Caco-2 (cell line): ENCODE measurements at regions not wholly inside any gene's neighbourhood (a gene's known extent, or its start where the extent isn't known, plus 50 kb on each side); places are given as distances from the start of the nearest gene placed in this dataset.

Experiments used
- BruUV-seq: library from RNA; stranded (reverse); fragments of 400-500 nt; replicated peaks from 2 replicates; lab custom pipeline; 2021; lab: Mats Ljungman, UMichigan
- CTCF ChIA-PET: fragments of 300-600 bp; sonication (Branson Sonifier 250); formaldehyde crosslinking; loops from one replicate; lab custom pipeline; 2022; ENCODE audit warnings: antibody characterized with exemption; lab: Charles Lee
- POLR2A ChIA-PET: fragments of 300-600 bp; sonication (Branson Sonifier 250); formaldehyde crosslinking; loops from one replicate; lab custom pipeline; 2022; ENCODE audit warnings: antibody characterized with exemption; lab: Charles Lee
- DNase-seq, 2 experiments: peaks; one replicate each; pipeline versions ENCODE4 v3.0.0 to v3.0.0-alpha.2; 2020 to 2022
- H3K27me3 ChIP-seq: replicated peaks from 2 replicates; pipeline ENCODE4 v1.6.0; 2011; ENCODE audit warnings: low read length; ENCODE audit not compliant: control insufficient read depth, insufficient read depth
- H3K36me3 ChIP-seq: 2 replicates; pipeline ENCODE4 v1.5.1; 2011; ENCODE audit warnings: low read length; ENCODE audit not compliant: control insufficient read depth, insufficient read depth
- H3K4me1 ChIP-seq: fragments of 250-450 bp; sonication (Bioruptor Pico); 2 replicates; pipeline ENCODE4 v1.5.1; 2020; ENCODE audit warnings: mild to moderate bottlenecking
- H3K4me3 ChIP-seq: 2 replicates; pipeline ENCODE4 v1.5.1; 2011; ENCODE audit warnings: low read depth, mild to moderate bottlenecking, control low read depth, low read length
- H3K9me3 ChIP-seq: fragments of 250-450 bp; sonication (Bioruptor Pico); 2 replicates; pipeline ENCODE4 v1.5.1; 2020; ENCODE audit warnings: mild to moderate bottlenecking, moderate library complexity
- H3K27ac Mint-ChIP-seq: one replicate; pipeline ENCODE4 v1.8.0; 2022; ENCODE audit warnings: mixed read lengths; ENCODE audit not compliant: unreplicated experiment
- H3K27me3 Mint-ChIP-seq: one replicate; pipeline ENCODE4 v1.8.0; 2022; ENCODE audit warnings: mixed read lengths; ENCODE audit not compliant: insufficient read depth, unreplicated experiment
- H3K36me3 Mint-ChIP-seq: one replicate; pipeline ENCODE4 v1.8.0; 2022; ENCODE audit warnings: mild to moderate bottlenecking, mixed read lengths; ENCODE audit not compliant: insufficient read depth, unreplicated experiment
- H3K4me1 Mint-ChIP-seq: one replicate; pipeline ENCODE4 v1.8.0; 2022; ENCODE audit warnings: low read depth, mixed read lengths; ENCODE audit not compliant: unreplicated experiment
- H3K4me3 Mint-ChIP-seq: one replicate; pipeline ENCODE4 v1.8.0; 2022; ENCODE audit warnings: mild to moderate bottlenecking, moderate library complexity, mixed read lengths; ENCODE audit not compliant: unreplicated experiment
- H3K9me3 Mint-ChIP-seq: one replicate; pipeline ENCODE4 v1.8.0; 2022; ENCODE audit warnings: mixed read lengths; ENCODE audit not compliant: unreplicated experiment
- CTCF ChIP-seq, 2 experiments: fragments of 200-600 bp in 1 of 2; IDR thresholded peaks; 1 replicate in 1 of 2; 2 replicates in 1 of 2; pipeline versions ENCODE4 v1.5.1 to v1.8.0; 2011 to 2022; ENCODE audit warnings: antibody characterized with exemption in 1 of 2, control low read depth in 1 of 2, inconsistent platforms in 1 of 2, low read depth in 1 of 2, low read length in 1 of 2, mild to moderate bottlenecking in 1 of 2, moderate library complexity in 1 of 2; ENCODE audit not compliant: insufficient read depth in 1 of 2, severe bottlenecking in 1 of 2, unreplicated experiment in 1 of 2
- intact Hi-C: fragments of 100-400 bp; cut with micrococcal nuclease; formaldehyde crosslinking; loops from one replicate; pipeline ENCODE4 v1.10.0; 2022; ENCODE audit not compliant: unreplicated experiment

GRCh38 chr9:71361357-71361756 lies 239.9 kb upstream of the TRPM3 start:
- Mint-ChIP-seq H3K27ac (no peak overlapping the region), H3K36me3 (no peaks in the 10 kb centered on the region), H3K4me3 (no peak overlapping the region), H3K9me3 (no peaks in the 10 kb centered on the region), H3K4me1 (no peaks in the 10 kb centered on the region), H3K27me3 (no peaks in the 10 kb centered on the region)
- no peaks in the 10 kb centered on the region for H3K36me3 ChIP-seq
- intact Hi-C loops, result no loop called here
- H3K4me3 ChIP-seq, result no peak overlapping the region
- H3K27me3 ChIP-seq, result no peaks in the 10 kb centered on the region
- CTCF ChIA-PET, result no interaction called here
- no TSS peak for BruUV-seq
- TF ChIP-seq CTCF (IDR thresholded peaks at IDR 0.05; ENCODE audit: insufficient read depth in 1 of 2, low read depth in 1 of 2, low read length in 1 of 2, severe bottlenecking in 1 of 2, unreplicated experiment in 1 of 2), result no peak
- H3K4me1 ChIP-seq, result no peaks in the 10 kb centered on the region
- H3K9me3 ChIP-seq, result no peaks in the 10 kb centered on the region
- DNase-seq, result no peak
- POLR2A ChIA-PET, result no interaction called here

- no peaks in the 10 kb centered on the region for H3K4me1 ChIP-seq
- H3K36me3 Mint-ChIP-seq, result no peaks in the 10 kb centered on the region
- H3K9me3 ChIP-seq, result no peaks in the 10 kb centered on the region
- H3K4me3 ChIP-seq, result no peak overlapping the region
- H3K9me3 Mint-ChIP-seq, result no peaks in the 10 kb centered on the region
- H3K4me1 Mint-ChIP-seq, result no peaks in the 10 kb centered on the region
- TF ChIP-seq CTCF (IDR thresholded peaks at IDR 0.05; ENCODE audit: insufficient read depth in 1 of 2, low read depth in 1 of 2, low read length in 1 of 2, severe bottlenecking in 1 of 2, unreplicated experiment in 1 of 2), result no peak
- ChIA-PET CTCF (no interaction called here), POLR2A (no interaction called here)
- H3K27me3 ChIP-seq, result no peaks in the 10 kb centered on the region
- H3K4me3 Mint-ChIP-seq, result no peak overlapping the region
- no peak overlapping the region for H3K27ac Mint-ChIP-seq
- no peaks in the 10 kb centered on the region for H3K36me3 ChIP-seq
- DNase-seq, result no peak
- BruUV-seq, result no TSS peak
- H3K27me3 Mint-ChIP-seq, result no peaks in the 10 kb centered on the region
- intact Hi-C loops, result no loop called here
These were observed 235.9 kb upstream of the TRPM3 start for GRCh38 chr9:71357346-71357745.

- TF ChIP-seq CTCF (IDR thresholded peaks at IDR 0.05; ENCODE audit: insufficient read depth in 1 of 2, low read depth in 1 of 2, low read length in 1 of 2, severe bottlenecking in 1 of 2, unreplicated experiment in 1 of 2), result no peak
- ChIA-PET POLR2A (no interaction called here), CTCF (no interaction called here)
- BruUV-seq, result no TSS peak
- Mint-ChIP-seq H3K27ac (no peak overlapping the region), H3K4me3 (no peak overlapping the region), H3K4me1 (no peaks in the 10 kb centered on the region), H3K27me3 (no peaks in the 10 kb centered on the region), H3K36me3 (no peaks in the 10 kb centered on the region), H3K9me3 (no peaks in the 10 kb centered on the region)
- Histone ChIP-seq H3K4me1 (no peaks in the 10 kb centered on the region), H3K9me3 (no peaks in the 10 kb centered on the region), H3K4me3 (no peak overlapping the region), H3K27me3 (no peaks in the 10 kb centered on the region), H3K36me3 (no peaks in the 10 kb centered on the region)
- no peak for DNase-seq
- intact Hi-C loops, result no loop called here
These were observed 234.5 kb upstream of the TRPM3 start for GRCh38 chr9:71355884-71356283.
